GM06990 (cell line): ENCODE measurements at regions not wholly inside any gene's neighbourhood (a gene's known extent, or its start where the extent isn't known, plus 50 kb on each side); places are given as distances from the start of the nearest gene placed in this dataset.

Experiments used
- DNase-seq: peaks from one replicate; pipeline ENCODE4 v3.0.0-alpha.2; 2011; ENCODE audit not compliant: insufficient read length; ENCODE audit errors: extremely low read depth
- H3K27me3 ChIP-seq: replicated peaks from 2 replicates; pipeline ENCODE4 v1.6.0; 2011; ENCODE audit warnings: low read length; ENCODE audit not compliant: control insufficient read depth, insufficient read depth
- H3K36me3 ChIP-seq: 2 replicates; pipeline ENCODE4 v1.5.1; 2011; ENCODE audit warnings: low read length; ENCODE audit not compliant: control insufficient read depth, insufficient read depth
- H3K4me3 ChIP-seq: replicated peaks from 2 replicates; pipeline ENCODE4 v1.5.1; 2011; ENCODE audit warnings: low read depth, mild to moderate bottlenecking, control low read depth, low read length
- TF ChIP-seq, protein P1 (sequence below): IDR thresholded peaks from 2 replicates; pipeline ENCODE4 v1.5.1; 2011; ENCODE audit warnings: low read length, control low read depth, mild to moderate bottlenecking, inconsistent platforms; ENCODE audit not compliant: insufficient read depth, poor library complexity, severe bottlenecking

DNA sequence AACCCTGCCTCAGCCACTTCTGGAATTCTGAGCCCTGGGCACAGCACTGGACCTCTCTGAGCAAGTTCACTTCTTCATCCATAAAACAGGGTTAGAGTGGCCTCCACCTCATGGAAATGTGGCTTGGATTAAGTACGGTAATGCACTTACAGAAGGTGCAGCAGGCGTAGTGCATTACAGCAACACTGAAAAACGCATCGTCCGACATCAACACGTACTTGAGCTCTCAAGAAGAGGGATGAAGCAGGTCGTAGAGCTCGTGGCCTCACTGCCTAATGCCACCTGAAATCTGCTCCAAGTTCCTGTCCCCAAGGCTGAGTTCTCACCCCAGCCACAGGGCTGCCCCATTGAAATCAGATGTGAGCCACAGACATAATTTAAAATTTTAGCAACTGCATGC is 650.1 kb downstream of the NPHP4 start:
- Histone ChIP-seq H3K27me3 (no peaks in the 10 kb centered on the region), H3K4me3 (no peak overlapping the region), H3K36me3 (no peaks in the 10 kb centered on the region)
- DNase-seq = no peak
- TF ChIP-seq, protein P1, sequence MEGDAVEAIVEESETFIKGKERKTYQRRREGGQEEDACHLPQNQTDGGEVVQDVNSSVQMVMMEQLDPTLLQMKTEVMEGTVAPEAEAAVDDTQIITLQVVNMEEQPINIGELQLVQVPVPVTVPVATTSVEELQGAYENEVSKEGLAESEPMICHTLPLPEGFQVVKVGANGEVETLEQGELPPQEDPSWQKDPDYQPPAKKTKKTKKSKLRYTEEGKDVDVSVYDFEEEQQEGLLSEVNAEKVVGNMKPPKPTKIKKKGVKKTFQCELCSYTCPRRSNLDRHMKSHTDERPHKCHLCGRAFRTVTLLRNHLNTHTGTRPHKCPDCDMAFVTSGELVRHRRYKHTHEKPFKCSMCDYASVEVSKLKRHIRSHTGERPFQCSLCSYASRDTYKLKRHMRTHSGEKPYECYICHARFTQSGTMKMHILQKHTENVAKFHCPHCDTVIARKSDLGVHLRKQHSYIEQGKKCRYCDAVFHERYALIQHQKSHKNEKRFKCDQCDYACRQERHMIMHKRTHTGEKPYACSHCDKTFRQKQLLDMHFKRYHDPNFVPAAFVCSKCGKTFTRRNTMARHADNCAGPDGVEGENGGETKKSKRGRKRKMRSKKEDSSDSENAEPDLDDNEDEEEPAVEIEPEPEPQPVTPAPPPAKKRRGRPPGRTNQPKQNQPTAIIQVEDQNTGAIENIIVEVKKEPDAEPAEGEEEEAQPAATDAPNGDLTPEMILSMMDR = no peak

GRCh38 chr1:5341471-5341870 is 650.8 kb downstream of the NPHP4 start:
- TF ChIP-seq, protein P1 = no peak
- no peaks in the 10 kb centered on the region for H3K27me3 ChIP-seq

GRCh38 chr1:5340560-5341130 is 651.6 kb downstream of the NPHP4 start:
- no peaks in the 10 kb centered on the region for H3K27me3 ChIP-seq

More at GRCh38 chr1:5341471-5341870, 650.8 kb downstream of the NPHP4 start:
- no peak overlapping the region for H3K4me3 ChIP-seq
- DNase-seq = no peak
- no peaks in the 10 kb centered on the region for H3K36me3 ChIP-seq

GRCh38 chr1:5338466-5338865 is 653.8 kb downstream of the NPHP4 start:
- Histone ChIP-seq H3K27me3 (no peaks in the 10 kb centered on the region), H3K36me3 (no peaks in the 10 kb centered on the region), H3K4me3 (no peak overlapping the region)
- TF ChIP-seq, protein P1 = no peak
- no peak for DNase-seq

More at GRCh38 chr1:5340560-5341130, 651.6 kb downstream of the NPHP4 start:
- DNase-seq = no peak
- H3K36me3 ChIP-seq = no peaks in the 10 kb centered on the region
- TF ChIP-seq, protein P1 = no peak
- no peak overlapping the region for H3K4me3 ChIP-seq

DNA sequence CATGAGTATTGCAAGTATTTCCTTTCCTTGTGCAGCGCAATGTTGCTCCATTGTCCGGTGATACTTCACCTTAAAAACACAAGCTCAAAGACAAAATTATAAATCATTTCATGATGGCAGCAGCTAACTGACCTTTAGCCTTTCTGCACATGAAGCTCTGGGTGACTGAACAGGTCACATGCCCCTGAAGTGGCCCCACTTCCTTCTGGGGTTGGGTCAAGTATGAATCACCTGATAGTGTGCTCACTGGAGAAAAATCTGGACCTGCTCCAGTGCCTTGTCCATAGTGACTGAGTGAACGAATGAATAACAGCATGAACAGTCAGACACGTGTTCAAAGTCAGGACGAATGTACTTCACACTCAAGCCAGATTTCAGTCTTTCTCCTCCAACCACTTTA is 658.9 kb downstream of the NPHP4 start:
- TF ChIP-seq, protein P1 = no peak

GRCh38 chr1:5331101-5331500 is 661.1 kb downstream of the NPHP4 start:
- no peaks in the 10 kb centered on the region for H3K27me3 ChIP-seq
- no peak for DNase-seq
- TF ChIP-seq, protein P1 = no peak

More for the DNA sequence above, 658.9 kb downstream of the NPHP4 start:
- H3K36me3 ChIP-seq = no peaks in the 10 kb centered on the region
- H3K4me3 ChIP-seq = no peak overlapping the region
- no peaks in the 10 kb centered on the region for H3K27me3 ChIP-seq
- no peak for DNase-seq

More at GRCh38 chr1:5331101-5331500, 661.1 kb downstream of the NPHP4 start:
- no peaks in the 10 kb centered on the region for H3K36me3 ChIP-seq
- H3K4me3 ChIP-seq = no peak overlapping the region
